Pancreas (tissue), 10 donors: ENCODE measurements at regions not wholly inside any gene's neighbourhood (a gene's known extent, or its start where the extent isn't known, plus 50 kb on each side); places are given as distances from the start of the nearest gene placed in this dataset.

ENCODE experiments used
- ATAC-seq, 4 donors: fragments of 200-7000 bp; cut with Tn5 transposase; one replicate each; pipeline versions ENCODE4 v1.8.0 to v1.9.1; 2020; ENCODE audit warnings: mild to moderate bottlenecking in 4 of 4, moderate library complexity in 4 of 4
- DNase-seq, 6 donors: peaks; one replicate each; pipeline ENCODE4 v3.0.0-alpha.2; 2020
- FAIRE-seq: peaks from 2 replicates; lab custom pipeline; 2012; peaks lifted over from hg19 to GRCh38; lab: Jason Lieb, UNC
- H3K27ac ChIP-seq, 4 donors: fragments of 200-600 bp; sonication (generic); 1 replicate in 3 of 4; 2 replicates in 1 of 4; pipeline versions ENCODE4 v1.5.0 to v1.8.0; 2020
- H3K27me3 ChIP-seq, 4 donors: fragments of 200-600 bp; one replicate each; pipeline ENCODE4 v1.8.0; 2021
- H3K36me3 ChIP-seq, 3 donors: fragments of 200-600 bp; sonication (generic) in 1 of 3; one replicate each; pipeline versions ENCODE4 v1.5.0 to v1.8.0; 2020 to 2021
- H3K4me1 ChIP-seq, 3 donors: fragments of 200-600 bp; one replicate each; pipeline ENCODE4 v1.8.0; 2021
- H3K4me3 ChIP-seq, 4 donors: fragments of 200-600 bp; sonication (generic) in 2 of 4; one replicate each; pipeline versions ENCODE4 v1.5.0 to v1.8.0; 2020 to 2021
- H3K9me3 ChIP-seq, 4 donors: fragments of 200-600 bp; one replicate each; pipeline ENCODE4 v1.8.0; 2021
- CTCF ChIP-seq, 4 donors: fragments of 200-600 bp; sonication (generic) in 3 of 4; IDR thresholded peaks; one replicate each; pipeline versions ENCODE4 v1.5.0 to v1.8.0; 2021; ENCODE audit warnings: antibody characterized with exemption in 4 of 4
- WGBS, 2 donors: extraction: QIAGEN DNeasy Blood & Tissue Kit; methylation state at CpG; one replicate each; pipeline ENCODE4 v1.1.7; 2013; 5-methylcytosine and 5-hydroxymethylcytosine counted together
- intact Hi-C, 3 donors: fragments of 100-400 bp; cut with DNase I; formaldehyde crosslinking; loops; one replicate each; pipeline versions ENCODE4 v1.11.1 to v1.14.2; 2022
- donor health status: healthy with polysubstance abuse.
- donor health status: DM: no; HTN: no; CAD: no; lungs with moderate emphysema.
- donor health status: DM: no; HTN: no; CAD: no.
- donor health status: control.
- donor health status: control.
- donor health status: Bipolar disorder and iron deficiency.
- donor health status: DM: yes; HTN: yes; CAD: no.
- donor health status: DM: no; HTN: no; CAD: no.
- donor health status: DM: no; HTN: no; CAD: no.
- donor health status: DM: yes; HTN: yes; CAD: no.

GRCh38 chr9:31490551-31491106, 893.8 kb upstream of the ACO1 start:
- no peaks in the 10 kb centered on the region for H3K9me3 ChIP-seq
- TF ChIP-seq CTCF (IDR thresholded peaks at IDR 0.05): no peak
- ATAC-seq: no peak
- DNase-seq: no peak
- no peak overlapping the region for H3K27ac ChIP-seq
- H3K4me3 ChIP-seq: no peak overlapping the region
- no peaks in the 10 kb centered on the region for H3K27me3 ChIP-seq
- intact Hi-C loops: no loop called here
- 57 to 75% methylated on average over 4 of the region's 4 CpGs for whole genome bisulfite sequencing, 2 donors
- FAIRE-seq: no peak
- no peaks in the 10 kb centered on the region for H3K4me1 ChIP-seq
- H3K36me3 ChIP-seq: no peaks in the 10 kb centered on the region

- Histone ChIP-seq H3K27ac (no peak overlapping the region), H3K4me1 (no peaks in the 10 kb centered on the region), H3K9me3 (no peaks in the 10 kb centered on the region), H3K36me3 (no peaks in the 10 kb centered on the region), H3K4me3 (no peak overlapping the region), H3K27me3 (no peaks in the 10 kb centered on the region)
- no peak for DNase-seq
- WGBS, 2 donors: 18 to 21% methylated on average over 1 of the region's 1 CpG
- intact Hi-C loops: no loop called here
- ATAC-seq: no peak
- FAIRE-seq: no peak
- TF ChIP-seq CTCF (IDR thresholded peaks at IDR 0.05): no peak
These were observed 892.2 kb upstream of the ACO1 start for GRCh38 chr9:31492229-31492628.

GRCh38 chr9:31500422-31500821, 884.0 kb upstream of the ACO1 start:
- Histone ChIP-seq H3K27ac (no peak overlapping the region), H3K4me3 (no peak overlapping the region), H3K36me3 (no peaks in the 10 kb centered on the region), H3K4me1 (no peaks in the 10 kb centered on the region), H3K9me3 (no peaks in the 10 kb centered on the region), H3K27me3 (no peaks in the 10 kb centered on the region)
- no peak for FAIRE-seq
- WGBS, 2 donors: 61 to 84% methylated on average over 1 of the region's 1 CpG
- TF ChIP-seq CTCF (IDR thresholded peaks at IDR 0.05): no peak
- intact Hi-C loops: no loop called here
- no peak for ATAC-seq
- DNase-seq: no peak

- H3K4me1 ChIP-seq: no peaks in the 10 kb centered on the region
- WGBS, 2 donors: 52 to 61% methylated on average over 6 of the region's 6 CpGs
- ATAC-seq (peak in 1 of 4 donors; percentile 32), DNase-seq (peak in 1 of 6 donors; percentile 14), FAIRE-seq (no peak)
- no peaks in the 10 kb centered on the region for H3K27me3 ChIP-seq
- intact Hi-C loops: no loop called here
- H3K27ac ChIP-seq: no peak overlapping the region
- no peak overlapping the region for H3K4me3 ChIP-seq
- no peaks in the 10 kb centered on the region for H3K36me3 ChIP-seq
- H3K9me3 ChIP-seq: no peaks in the 10 kb centered on the region
- TF ChIP-seq CTCF (IDR thresholded peaks at IDR 0.05): no peak
These were observed 865.4 kb upstream of the ACO1 start for GRCh38 chr9:31519011-31519410.

- no peak for TF ChIP-seq CTCF (IDR thresholded peaks at IDR 0.05)
- 51 to 67% methylated on average over 5 of the region's 5 CpGs for WGBS, 2 donors
- Histone ChIP-seq H3K9me3 (no peaks in the 10 kb centered on the region), H3K27ac (no peak overlapping the region), H3K36me3 (no peaks in the 10 kb centered on the region), H3K27me3 (no peaks in the 10 kb centered on the region), H3K4me3 (no peak overlapping the region), H3K4me1 (no peaks in the 10 kb centered on the region)
- FAIRE-seq (no peak), ATAC-seq (no peak), DNase-seq (no peak)
- intact Hi-C loops: no loop called here
These were observed 865.0 kb upstream of the ACO1 start for GRCh38 chr9:31519424-31519823.
